ELR (cell line): ENCODE measurements at regions not wholly inside any gene's neighbourhood (a gene's known extent, or its start where the extent isn't known, plus 50 kb on each side); places are given as distances from the start of the nearest gene placed in this dataset.
"Not testable (repeated sequence)": the region's sequence is repeated elsewhere in the genome, so short reads cannot be mapped to it uniquely, and the experiment has no call there.

Source experiments
- DNase-seq: peaks from one replicate; pipeline ENCODE4 v3.0.0-alpha.2; 2015; ENCODE audit warnings: low read depth

GRCh38 chr22:23379540-23380229 is 199.4 kb downstream of the BCR start:
- DNase-seq, result not testable (repeated sequence)

- no peak for DNase-seq
Measured at GRCh38 chr22:23377767-23378166, 197.5 kb downstream of the BCR start.

- DNase-seq, result peak; percentile 46
Measured at GRCh38 chr22:23376256-23376655, 195.9 kb downstream of the BCR start.

DNA sequence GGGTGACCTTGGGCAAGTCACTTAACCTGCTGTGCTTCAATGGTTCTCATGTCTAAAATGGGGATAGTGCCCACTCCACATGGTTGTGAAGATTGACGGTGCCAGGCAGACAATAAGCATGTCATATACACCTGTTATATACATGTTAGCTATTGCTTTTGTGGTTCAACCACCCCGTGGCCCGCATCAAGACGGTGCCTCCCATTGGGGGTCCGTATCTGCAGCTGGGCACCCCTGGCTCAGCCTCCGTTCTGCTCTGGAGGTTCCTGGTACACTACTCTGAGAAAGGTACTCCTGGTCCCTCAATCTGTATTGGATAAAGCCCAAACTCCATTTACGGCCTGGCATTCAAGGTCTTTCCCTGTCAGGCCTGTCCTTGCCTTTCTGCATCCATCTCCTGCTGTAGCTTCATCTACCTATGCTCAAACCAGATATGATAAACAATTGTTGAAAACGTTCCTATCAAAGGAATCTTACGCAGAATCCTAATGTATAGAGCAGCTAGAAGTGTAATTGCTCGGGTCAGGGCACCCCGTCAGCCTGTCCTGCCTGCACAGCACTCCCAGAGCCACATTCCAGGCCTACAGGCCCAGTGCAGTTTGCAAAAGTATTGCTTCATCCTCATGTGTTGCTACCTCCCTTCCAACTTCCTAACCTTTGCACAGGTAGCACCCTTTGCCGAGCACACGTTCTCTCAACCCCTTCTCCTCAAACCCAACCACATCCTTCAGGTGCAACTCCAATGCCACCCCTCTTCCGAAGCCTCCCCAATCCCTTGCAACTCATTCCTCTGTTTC is 194.9 kb downstream of the BCR start:
- no peak for DNase-seq

DNA sequence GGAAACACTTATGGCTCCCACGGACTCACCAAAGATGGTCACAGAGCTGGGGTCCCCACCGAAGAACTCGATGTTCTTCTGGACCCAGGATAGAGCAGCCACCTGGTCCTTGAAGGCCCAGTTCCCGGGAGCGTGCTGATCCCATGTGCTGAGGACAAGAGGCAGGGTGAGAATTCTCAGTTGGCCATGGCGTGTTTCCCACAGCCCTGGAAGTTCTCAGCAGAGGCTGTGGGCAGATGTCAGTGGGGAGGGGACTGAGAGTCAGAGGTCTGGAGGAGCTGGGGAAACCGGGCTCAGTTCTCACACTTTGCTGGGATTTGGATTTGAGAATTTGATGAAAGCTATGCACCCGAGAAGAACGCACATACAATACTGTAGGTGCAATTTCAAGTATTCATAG is 193.3 kb downstream of the BCR start:
- no peak for DNase-seq

- no peak for DNase-seq
Measured at GRCh38 chr22:23370251-23370650, 189.9 kb downstream of the BCR start.

DNA sequence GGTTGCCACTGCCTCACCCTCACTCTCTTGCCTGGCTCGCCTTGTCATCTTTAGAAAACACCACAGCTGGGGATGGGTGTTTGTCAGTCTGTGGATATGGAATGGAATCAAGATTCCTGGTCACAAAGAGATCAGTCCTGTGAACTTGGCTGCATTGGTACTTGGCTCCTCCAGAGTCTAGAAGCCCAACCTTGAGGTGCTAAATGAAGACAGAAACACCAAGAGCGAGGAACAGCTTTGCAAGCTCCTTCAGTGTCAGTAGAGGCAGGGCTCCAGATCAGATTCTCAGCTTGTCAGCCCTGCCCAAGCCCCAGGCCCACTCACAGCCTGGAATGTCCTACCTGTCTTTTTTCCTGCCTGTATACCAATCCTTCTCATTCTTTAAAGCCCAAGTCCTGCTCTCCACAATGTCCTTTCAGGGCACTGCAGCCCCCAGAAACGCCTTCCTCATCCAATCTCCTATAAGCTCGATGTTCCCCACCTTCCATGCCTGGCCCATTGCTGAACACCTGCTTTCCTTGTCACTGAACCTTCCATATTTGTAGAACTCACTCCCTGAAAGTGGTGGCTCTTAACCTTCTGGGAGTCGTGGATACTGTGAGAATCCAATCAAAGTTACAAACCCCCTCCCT is 188.9 kb downstream of the BCR start:
- no peak for DNase-seq
